ENCODE measurements at regions not wholly inside any gene's neighbourhood (a gene's known extent, or its start where the extent isn't known, plus 50 kb on each side); places are given as distances from the start of the nearest gene placed in this dataset.
"Not testable (repeated sequence)": the region's sequence is repeated elsewhere in the genome, so short reads cannot be mapped to it uniquely, and the experiment has no call there.

DNA sequence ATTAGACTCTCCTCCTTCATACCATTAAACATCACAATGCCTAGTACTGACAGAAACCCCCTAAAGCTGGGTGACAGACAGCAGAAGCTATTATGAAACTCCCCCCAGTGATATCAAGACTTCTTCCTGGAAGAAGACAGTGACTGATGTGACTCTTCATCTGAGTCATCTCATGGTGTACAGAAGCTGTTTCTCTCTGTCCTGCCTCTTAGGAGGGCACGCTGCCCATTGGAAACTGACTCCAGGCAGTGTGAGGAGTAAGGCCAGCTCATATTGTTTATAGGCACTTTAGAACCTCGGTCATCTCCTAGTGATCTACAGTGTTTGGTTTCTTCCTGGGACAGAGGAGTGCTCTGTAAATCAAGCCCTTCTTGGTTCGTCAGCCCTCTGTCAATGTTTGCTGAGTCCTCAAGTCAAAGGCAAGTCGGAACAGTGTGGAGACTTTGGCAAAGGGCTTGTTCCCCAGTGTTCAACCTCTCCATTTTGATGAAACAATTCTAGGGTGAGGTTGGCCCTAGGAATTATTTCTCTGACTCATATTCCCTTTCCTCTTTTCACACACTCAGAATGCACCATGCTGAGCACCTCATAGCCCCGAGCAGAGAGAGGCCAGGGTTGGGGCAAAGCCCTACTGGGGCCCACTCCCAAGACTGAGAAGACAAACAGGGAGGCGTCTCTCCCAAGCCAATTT is 172.5 kb upstream of the TMEM45B start:
- no peaks in the 10 kb centered on the region for H3K27me3 ChIP-seq
- 69 to 74% methylated on average over 6 of the region's 6 CpGs for WGBS, 2 donors
- no peaks in the 10 kb centered on the region for H3K36me3 ChIP-seq (replicated peaks in 1 of 2; ENCODE audit: insufficient read depth in 1 of 2, low read depth in 2 of 2)
- DNase-seq (no peak), ATAC-seq (no peak)
- intact Hi-C loops (cut with DNase I), result no loop called here
- TF ChIP-seq, protein P1, sequence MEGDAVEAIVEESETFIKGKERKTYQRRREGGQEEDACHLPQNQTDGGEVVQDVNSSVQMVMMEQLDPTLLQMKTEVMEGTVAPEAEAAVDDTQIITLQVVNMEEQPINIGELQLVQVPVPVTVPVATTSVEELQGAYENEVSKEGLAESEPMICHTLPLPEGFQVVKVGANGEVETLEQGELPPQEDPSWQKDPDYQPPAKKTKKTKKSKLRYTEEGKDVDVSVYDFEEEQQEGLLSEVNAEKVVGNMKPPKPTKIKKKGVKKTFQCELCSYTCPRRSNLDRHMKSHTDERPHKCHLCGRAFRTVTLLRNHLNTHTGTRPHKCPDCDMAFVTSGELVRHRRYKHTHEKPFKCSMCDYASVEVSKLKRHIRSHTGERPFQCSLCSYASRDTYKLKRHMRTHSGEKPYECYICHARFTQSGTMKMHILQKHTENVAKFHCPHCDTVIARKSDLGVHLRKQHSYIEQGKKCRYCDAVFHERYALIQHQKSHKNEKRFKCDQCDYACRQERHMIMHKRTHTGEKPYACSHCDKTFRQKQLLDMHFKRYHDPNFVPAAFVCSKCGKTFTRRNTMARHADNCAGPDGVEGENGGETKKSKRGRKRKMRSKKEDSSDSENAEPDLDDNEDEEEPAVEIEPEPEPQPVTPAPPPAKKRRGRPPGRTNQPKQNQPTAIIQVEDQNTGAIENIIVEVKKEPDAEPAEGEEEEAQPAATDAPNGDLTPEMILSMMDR (IDR thresholded peaks at IDR 0.05), result no peak
- no peak for TF ChIP-seq POLR2A (IDR thresholded peaks at IDR 0.05)
- H3K4me3 ChIP-seq, result no peak overlapping the region
- H3K9me3 ChIP-seq, result no peaks in the 10 kb centered on the region
- H3K27ac ChIP-seq, result no peak overlapping the region
- no peaks in the 10 kb centered on the region for H3K4me1 ChIP-seq

DNA sequence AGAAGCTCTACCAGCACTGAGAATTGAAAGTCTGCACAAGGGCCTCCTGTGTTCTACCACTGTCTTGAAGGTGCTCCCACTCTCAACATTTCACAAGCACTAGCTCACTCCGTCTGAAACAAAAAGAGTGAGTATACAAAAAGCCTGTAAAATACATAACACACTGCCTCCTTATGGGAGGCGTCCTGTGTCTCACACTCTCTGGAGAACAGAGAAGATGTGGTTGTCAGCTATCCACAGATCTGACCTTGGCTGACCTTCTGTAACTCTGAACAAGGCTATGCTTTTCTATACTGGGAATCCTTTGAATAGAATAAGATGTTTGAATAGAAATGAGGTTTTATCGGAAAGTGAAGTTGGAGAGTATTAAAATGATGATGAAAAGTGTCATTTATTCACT is 171.3 kb upstream of the TMEM45B start:
- Histone ChIP-seq H3K9me3 (no peaks in the 10 kb centered on the region), H3K4me3 (no peak overlapping the region), H3K27me3 (no peaks in the 10 kb centered on the region), H3K4me1 (no peaks in the 10 kb centered on the region), H3K27ac (no peak overlapping the region), H3K36me3 (replicated peaks in 1 of 2; ENCODE audit: insufficient read depth in 1 of 2, low read depth in 2 of 2) (no peaks in the 10 kb centered on the region)
- ATAC-seq (no peak), DNase-seq (no peak)
- WGBS, 2 donors, result 61 to 72% methylated on average over 3 of the region's 3 CpGs
- intact Hi-C loops (cut with DNase I), result no loop called here
- TF ChIP-seq POLR2A (IDR thresholded peaks at IDR 0.05), result no peak

DNA sequence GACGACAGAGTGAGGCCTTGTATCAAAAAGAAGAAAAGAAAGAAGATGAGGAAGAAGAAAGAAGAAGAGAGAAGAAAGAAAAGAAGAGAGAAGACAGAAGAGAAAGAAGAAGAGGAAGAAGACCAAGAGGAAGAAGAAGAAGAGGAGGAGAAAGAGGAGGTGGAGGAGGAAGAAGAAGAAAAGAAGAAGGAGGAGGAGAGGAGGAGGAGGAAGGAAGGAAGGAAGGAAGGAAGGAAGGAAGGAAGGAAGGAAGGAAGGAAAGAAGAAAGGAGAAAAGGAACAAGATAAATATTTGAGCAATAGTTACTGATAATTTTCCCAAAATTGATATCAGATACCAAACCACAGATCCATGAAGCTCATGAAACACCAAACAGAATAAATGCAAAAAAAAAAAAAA is 169.7 kb upstream of the TMEM45B start:
- Histone ChIP-seq H3K4me3 (no peak overlapping the region), H3K9me3 (no peaks in the 10 kb centered on the region), H3K27me3 (no peaks in the 10 kb centered on the region), H3K36me3 (replicated peaks in 1 of 2; ENCODE audit: insufficient read depth in 1 of 2, low read depth in 2 of 2) (no peaks in the 10 kb centered on the region), H3K27ac (no peak overlapping the region), H3K4me1 (no peaks in the 10 kb centered on the region)
- 44 to 50% methylated on average over 1 of the region's 1 CpG for WGBS, 2 donors
- intact Hi-C loops (cut with DNase I), result no loop called here
- no peak for ATAC-seq
- DNase-seq, result no peak
- TF ChIP-seq, protein P1 (IDR thresholded peaks at IDR 0.05), result no peak
- TF ChIP-seq POLR2A (IDR thresholded peaks at IDR 0.05), result no peak

DNA sequence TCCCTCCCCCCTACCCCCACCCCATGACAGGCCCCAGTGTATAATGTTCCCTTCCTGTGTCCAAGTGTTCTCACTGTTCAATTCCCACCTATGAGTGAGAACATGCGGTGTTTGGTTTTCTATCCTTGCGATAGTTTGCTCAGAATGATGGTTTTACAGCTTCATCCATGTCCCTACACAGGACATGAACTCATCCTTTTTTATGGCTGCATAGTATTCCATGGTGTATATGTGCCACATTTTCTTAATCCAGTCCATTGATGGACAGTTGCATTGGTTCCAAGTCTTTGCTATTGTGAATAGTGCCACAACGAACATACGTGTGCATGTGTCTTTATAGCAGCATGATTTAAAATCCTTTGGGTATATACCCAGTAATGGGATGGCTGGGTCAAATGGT is 165.6 kb upstream of the TMEM45B start:
- 87 to 94% methylated on average over 4 of the region's 4 CpGs for WGBS, 2 donors
- ATAC-seq; H3K36me3 ChIP-seq (replicated peaks in 1 of 2; ENCODE audit: insufficient read depth in 1 of 2, low read depth in 2 of 2); H3K27me3 ChIP-seq; H3K4me3 ChIP-seq; intact Hi-C loops (cut with DNase I); H3K9me3 ChIP-seq; H3K27ac ChIP-seq; DNase-seq; H3K4me1 ChIP-seq: not testable (repeated sequence)

DNA sequence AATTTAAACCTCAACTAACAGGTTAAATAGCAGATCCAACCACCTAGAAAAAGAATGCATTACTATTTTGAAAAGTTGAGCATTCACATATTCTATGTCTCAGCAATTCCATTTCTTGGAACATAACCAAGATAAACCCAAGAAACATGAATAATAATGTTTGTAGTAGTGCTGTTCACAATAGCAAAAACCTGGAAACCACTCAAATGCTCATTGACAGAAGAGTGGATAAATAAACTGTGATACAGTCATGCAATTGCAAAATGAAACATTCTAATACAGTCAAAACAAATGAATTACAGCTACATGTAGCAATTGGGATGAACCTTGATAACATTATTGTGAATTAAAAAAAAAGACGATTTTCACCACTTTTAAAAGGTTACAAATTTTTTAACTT is 162.8 kb upstream of the TMEM45B start:
- intact Hi-C loops (cut with DNase I), result no loop called here
- WGBS, 2 donors, result 13 to 21% methylated on average over 1 of the region's 1 CpG
- Histone ChIP-seq H3K36me3 (replicated peaks in 1 of 2; ENCODE audit: insufficient read depth in 1 of 2, low read depth in 2 of 2) (no peaks in the 10 kb centered on the region), H3K9me3 (peaks cover 0 to 15% (median 0%) of the 10 kb centered on the region in 3 donors), H3K4me1 (no peaks in the 10 kb centered on the region), H3K27ac (no peak overlapping the region), H3K4me3 (no peak overlapping the region), H3K27me3 (no peaks in the 10 kb centered on the region)
- ATAC-seq (no peak), DNase-seq (no peak)
- TF ChIP-seq, protein P1 (IDR thresholded peaks at IDR 0.05), result no peak
- TF ChIP-seq POLR2A (IDR thresholded peaks at IDR 0.05), result no peak

DNA sequence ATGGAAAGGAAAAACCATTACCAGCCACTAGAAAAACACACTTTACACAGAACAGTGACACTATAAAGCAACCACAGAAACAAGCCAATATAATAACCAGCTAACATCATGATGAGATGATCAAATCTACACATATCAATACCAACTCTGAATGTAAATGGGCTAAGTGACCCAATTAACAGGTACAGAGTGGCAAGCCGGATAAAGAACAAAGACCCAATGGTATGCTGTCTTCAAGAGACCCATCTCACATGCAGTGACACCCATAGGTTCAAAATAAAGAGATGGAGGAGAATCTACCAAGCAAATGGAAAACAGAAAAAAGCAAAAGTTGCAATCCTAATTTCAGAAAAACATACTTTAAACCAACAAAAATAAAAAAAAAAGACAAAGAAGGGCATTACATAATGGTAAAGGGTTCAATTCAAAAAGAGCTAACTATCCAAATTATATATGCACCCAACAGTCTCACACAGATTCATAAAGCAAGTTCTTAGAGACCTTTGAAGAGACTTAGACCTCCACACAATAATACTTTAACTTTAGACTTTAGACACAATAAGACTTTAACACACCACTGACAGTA is 160.3 kb upstream of the TMEM45B start:
- 36 to 58% methylated on average over 1 of the region's 1 CpG for WGBS, 2 donors
- Histone ChIP-seq H3K4me3 (no peak overlapping the region), H3K9me3 (peaks cover 0 to 15% (median 0%) of the 10 kb centered on the region in 3 donors), H3K27ac (no peak overlapping the region), H3K27me3 (no peaks in the 10 kb centered on the region), H3K4me1 (no peaks in the 10 kb centered on the region), H3K36me3 (replicated peaks in 1 of 2; ENCODE audit: insufficient read depth in 1 of 2, low read depth in 2 of 2) (no peaks in the 10 kb centered on the region)
- TF ChIP-seq, protein P1 (IDR thresholded peaks at IDR 0.05), result no peak
- intact Hi-C loops (cut with DNase I), result no loop called here
- DNase-seq (no peak), ATAC-seq (no peak)
